Testis (tissue), 2 donors: ENCODE measurements at regions not wholly inside any gene's neighbourhood (a gene's known extent, or its start where the extent isn't known, plus 50 kb on each side); places are given as distances from the start of the nearest gene placed in this dataset.

Source experiments
- DNase-seq: peaks from one replicate; pipeline ENCODE4 v3.0.0-alpha.2; 2019
- H3K27ac ChIP-seq, 2 donors: fragments of 200-600 bp; sonication (generic); one replicate each; pipeline ENCODE4 v1.5.1; 2019
- H3K27me3 ChIP-seq: fragments of 200-600 bp; sonication (generic); one replicate; pipeline ENCODE4 v1.5.1; 2019
- H3K36me3 ChIP-seq: fragments of 200-600 bp; sonication (generic); one replicate; pipeline ENCODE4 v1.5.1; 2017; ENCODE audit warnings: low read depth; ENCODE audit errors: missing control alignments
- H3K4me1 ChIP-seq: fragments of 200-600 bp; sonication (generic); one replicate; pipeline ENCODE4 v1.5.1; 2019
- H3K4me3 ChIP-seq, 2 donors: fragments of 200-600 bp; sonication (generic); one replicate each; pipeline ENCODE4 v1.5.1; 2017 to 2019
- H3K9me3 ChIP-seq: fragments of 200-600 bp; sonication (generic); one replicate; pipeline ENCODE4 v1.5.1; 2017
- POLR2A ChIP-seq: fragments of 450-650 bp; IDR thresholded peaks from one replicate; pipeline ENCODE4 v1.6.1; 2017; ENCODE audit warnings: antibody characterized with exemption, mild to moderate bottlenecking, moderate library complexity
- WGBS, 2 donors: methylation state at CpG; one replicate each; pipeline ENCODE4 v1.1.5; 2018; 5-methylcytosine and 5-hydroxymethylcytosine counted together
- intact Hi-C: fragments of 100-400 bp; cut with DNase I; formaldehyde crosslinking; loops from one replicate; pipeline ENCODE4 v1.15.1; 2023; ENCODE audit warnings: low total_unique reads
- TF ChIP-seq, protein P1 (sequence below), 3 experiments: fragments of 450-650 bp in 2 of 3; fragments of 200-600 bp in 1 of 3; sonication (generic) in 1 of 3; IDR thresholded peaks; one replicate each; pipeline ENCODE4 v1.5.1; 2016 to 2019; ENCODE audit warnings: antibody characterized with exemption in 3 of 3, mild to moderate bottlenecking in 2 of 3, moderate library complexity in 1 of 3

DNA sequence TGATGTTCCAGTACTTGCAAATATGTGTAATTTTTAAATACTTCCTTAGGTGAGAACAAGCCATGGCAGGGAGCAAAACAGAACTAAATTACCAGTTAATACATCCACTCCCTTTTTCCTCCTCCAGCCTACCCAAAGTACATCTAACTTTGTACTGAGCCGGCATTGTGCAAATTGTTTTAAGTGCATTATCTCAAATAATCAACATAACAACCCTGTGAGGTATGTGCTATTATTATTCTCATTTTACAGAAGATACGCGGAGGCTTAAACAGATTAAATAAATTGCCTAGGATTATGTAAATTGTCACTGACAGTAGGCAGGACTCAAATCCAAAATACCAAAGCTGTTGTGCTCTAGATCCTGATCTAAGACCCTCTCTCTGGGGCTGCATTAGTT, 55.5 kb upstream of the KLF4 start:
- H3K36me3 ChIP-seq: no peaks in the 10 kb centered on the region
- no peak overlapping the region for H3K4me3 ChIP-seq
- no peak for TF ChIP-seq POLR2A
- TF ChIP-seq, protein P1, sequence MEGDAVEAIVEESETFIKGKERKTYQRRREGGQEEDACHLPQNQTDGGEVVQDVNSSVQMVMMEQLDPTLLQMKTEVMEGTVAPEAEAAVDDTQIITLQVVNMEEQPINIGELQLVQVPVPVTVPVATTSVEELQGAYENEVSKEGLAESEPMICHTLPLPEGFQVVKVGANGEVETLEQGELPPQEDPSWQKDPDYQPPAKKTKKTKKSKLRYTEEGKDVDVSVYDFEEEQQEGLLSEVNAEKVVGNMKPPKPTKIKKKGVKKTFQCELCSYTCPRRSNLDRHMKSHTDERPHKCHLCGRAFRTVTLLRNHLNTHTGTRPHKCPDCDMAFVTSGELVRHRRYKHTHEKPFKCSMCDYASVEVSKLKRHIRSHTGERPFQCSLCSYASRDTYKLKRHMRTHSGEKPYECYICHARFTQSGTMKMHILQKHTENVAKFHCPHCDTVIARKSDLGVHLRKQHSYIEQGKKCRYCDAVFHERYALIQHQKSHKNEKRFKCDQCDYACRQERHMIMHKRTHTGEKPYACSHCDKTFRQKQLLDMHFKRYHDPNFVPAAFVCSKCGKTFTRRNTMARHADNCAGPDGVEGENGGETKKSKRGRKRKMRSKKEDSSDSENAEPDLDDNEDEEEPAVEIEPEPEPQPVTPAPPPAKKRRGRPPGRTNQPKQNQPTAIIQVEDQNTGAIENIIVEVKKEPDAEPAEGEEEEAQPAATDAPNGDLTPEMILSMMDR (IDR thresholded peaks at IDR 0.05): no peak
- H3K27me3 ChIP-seq: no peaks in the 10 kb centered on the region
- intact Hi-C loops: no loop called here
- no peak for DNase-seq
- 77 to 80% methylated on average over 3 of the region's 3 CpGs for WGBS, 2 donors
- H3K27ac ChIP-seq: no peak overlapping the region
- H3K9me3 ChIP-seq: no peaks in the 10 kb centered on the region
- H3K4me1 ChIP-seq: peaks cover 9% of the 10 kb centered on the region

DNA sequence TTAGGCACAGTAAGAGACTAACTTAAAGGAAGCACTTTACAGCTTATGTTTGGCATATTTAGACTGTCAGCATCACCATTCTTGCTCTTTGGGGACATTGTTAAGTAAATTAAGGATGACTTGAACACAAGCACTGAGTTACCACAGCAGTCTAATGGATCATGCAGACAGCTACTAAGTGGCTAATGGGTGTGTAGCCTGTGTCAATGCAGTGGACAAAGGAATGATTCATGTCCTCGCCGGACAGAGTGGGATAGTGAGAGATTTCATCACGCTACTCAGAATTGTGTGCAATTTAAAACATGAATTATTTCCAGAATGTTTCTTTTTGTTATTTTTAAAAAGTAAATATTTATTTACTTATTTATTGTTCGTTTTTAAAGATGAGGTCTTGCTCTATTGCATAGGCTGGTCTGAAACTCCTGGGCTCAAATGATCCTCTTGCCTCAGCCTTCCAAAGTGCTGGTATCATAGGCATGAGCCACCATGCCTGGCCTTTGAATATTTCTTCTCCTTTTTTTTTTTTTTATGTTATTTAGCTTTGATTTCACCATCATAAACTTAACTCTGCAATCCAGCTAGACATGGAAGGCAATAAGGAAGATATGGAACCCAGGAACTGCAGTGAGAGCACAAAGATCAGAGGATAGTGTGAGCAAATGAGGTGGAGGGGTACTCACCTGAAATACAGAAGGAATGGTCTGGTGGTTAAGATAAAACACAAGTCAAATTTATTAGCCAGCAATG, 53.0 kb upstream of the KLF4 start:
- intact Hi-C loops: no loop called here
- no peaks in the 10 kb centered on the region for H3K9me3 ChIP-seq
- no peak overlapping the region for H3K4me3 ChIP-seq
- H3K36me3 ChIP-seq: no peaks in the 10 kb centered on the region
- WGBS, 2 donors: 79 to 86% methylated on average over 4 of the region's 4 CpGs
- peaks cover 3% of the 10 kb centered on the region for H3K4me1 ChIP-seq
- H3K27ac ChIP-seq: no peak overlapping the region
- no peak for TF ChIP-seq POLR2A
- TF ChIP-seq, protein P1 (IDR thresholded peaks at IDR 0.05): no peak
- no peak for DNase-seq
- no peaks in the 10 kb centered on the region for H3K27me3 ChIP-seq

DNA sequence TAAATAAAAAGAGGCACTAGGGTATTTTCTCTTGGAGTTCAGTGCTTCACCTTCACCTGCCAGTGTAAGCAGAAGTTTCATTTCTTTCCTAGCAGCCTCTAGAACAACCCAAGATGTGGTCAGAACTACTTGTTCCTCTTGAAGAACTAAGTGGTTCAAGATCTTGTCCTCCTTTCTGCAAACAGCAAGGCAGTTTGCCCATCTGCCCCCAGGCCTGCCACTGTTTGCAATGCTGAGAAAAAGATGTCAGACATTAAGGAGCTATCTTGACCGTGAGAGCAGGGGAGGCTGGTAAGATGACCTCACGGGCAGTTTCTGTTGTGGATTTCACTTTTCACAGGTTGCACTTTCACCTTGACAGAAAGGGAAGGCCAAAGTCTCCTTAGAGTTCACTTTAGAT, 52.0 kb upstream of the KLF4 start:
- no peak for TF ChIP-seq POLR2A
- TF ChIP-seq, protein P1 (IDR thresholded peaks at IDR 0.05): no peak
- no peak overlapping the region for H3K4me3 ChIP-seq
- 69 to 76% methylated on average over 2 of the region's 2 CpGs for WGBS, 2 donors
- H3K9me3 ChIP-seq: no peaks in the 10 kb centered on the region
- intact Hi-C loops: no loop called here
- DNase-seq: no peak
- H3K27me3 ChIP-seq: no peaks in the 10 kb centered on the region
- H3K36me3 ChIP-seq: no peaks in the 10 kb centered on the region
- H3K27ac ChIP-seq: no peak overlapping the region
- H3K4me1 ChIP-seq: no peaks in the 10 kb centered on the region

DNA sequence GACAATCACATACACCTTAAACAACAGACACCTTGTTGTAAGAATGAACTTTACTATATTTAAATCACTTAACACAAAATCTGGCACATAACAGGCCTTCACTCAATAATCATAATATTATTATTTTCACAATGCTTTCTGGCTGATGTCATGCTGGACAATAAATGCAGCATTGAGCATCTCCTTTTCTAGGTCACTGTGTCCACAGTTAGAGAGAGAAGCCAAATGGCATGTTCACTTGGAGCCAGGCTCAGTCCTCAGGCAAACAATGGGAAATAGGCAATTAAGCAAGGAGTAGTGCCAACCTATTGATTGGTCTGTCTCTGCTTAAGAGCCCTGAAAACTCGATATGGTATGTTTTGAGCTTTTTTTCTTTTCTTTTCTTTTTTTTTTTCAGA, 50.6 kb upstream of the KLF4 start:
- TF ChIP-seq, protein P1 (IDR thresholded peaks at IDR 0.05): no peak
- TF ChIP-seq POLR2A: no peak
- H3K4me3 ChIP-seq: no peak overlapping the region
- no peak for DNase-seq
- intact Hi-C loops: no loop called here
- 50 to 67% methylated on average over 1 of the region's 1 CpG for WGBS, 2 donors
- H3K9me3 ChIP-seq: no peaks in the 10 kb centered on the region
- no peaks in the 10 kb centered on the region for H3K4me1 ChIP-seq
- no peaks in the 10 kb centered on the region for H3K36me3 ChIP-seq
- H3K27me3 ChIP-seq: no peaks in the 10 kb centered on the region
- no peak overlapping the region for H3K27ac ChIP-seq
